ENCODE measurements at regions not wholly inside any gene's neighbourhood (a gene's known extent, or its start where the extent isn't known, plus 50 kb on each side); places are given as distances from the start of the nearest gene placed in this dataset.
"Not testable (repeated sequence)": the region's sequence is repeated elsewhere in the genome, so short reads cannot be mapped to it uniquely, and the experiment has no call there.

DNA sequence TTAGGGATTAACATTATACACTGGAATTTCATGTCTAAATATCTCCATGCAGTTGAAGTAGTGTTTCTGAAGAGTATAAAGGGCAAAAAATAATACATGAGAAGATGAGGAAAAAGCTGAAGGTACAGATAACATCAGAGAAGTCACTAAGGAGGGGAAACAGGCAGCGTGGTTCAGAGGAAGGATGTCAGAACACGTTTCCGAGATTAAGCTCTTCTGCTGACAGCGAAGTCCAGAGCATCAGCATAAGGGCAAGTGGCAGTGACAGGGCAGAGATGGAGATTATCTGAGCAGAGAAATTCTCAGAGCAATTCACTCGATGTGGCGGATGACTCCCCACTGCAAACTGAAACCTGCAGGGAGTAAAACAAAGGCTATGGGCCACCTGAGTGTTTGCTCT lies 443.2 kb upstream of the FRG1 start:
- DNase-seq, result no peak

DNA sequence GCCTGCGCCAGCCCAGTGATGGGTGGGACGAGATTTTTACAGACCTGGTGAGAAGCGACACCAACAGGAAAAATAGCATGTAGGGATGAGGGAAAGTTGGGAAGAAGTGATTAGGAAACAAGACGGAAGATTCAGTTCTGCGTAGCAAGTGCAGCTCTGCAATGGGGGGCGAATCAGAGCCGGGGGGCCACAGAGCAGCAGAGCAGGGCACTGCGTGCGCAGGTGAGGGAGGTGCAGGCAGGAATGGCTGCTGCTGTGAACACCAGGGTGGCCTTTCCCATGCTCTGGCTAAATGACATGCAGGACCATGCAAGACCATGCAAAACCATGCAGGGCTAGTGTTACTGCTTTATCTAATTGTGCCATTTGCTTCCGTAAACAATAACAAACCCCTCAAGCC lies 442.7 kb upstream of the FRG1 start:
- no peak for DNase-seq

DNA sequence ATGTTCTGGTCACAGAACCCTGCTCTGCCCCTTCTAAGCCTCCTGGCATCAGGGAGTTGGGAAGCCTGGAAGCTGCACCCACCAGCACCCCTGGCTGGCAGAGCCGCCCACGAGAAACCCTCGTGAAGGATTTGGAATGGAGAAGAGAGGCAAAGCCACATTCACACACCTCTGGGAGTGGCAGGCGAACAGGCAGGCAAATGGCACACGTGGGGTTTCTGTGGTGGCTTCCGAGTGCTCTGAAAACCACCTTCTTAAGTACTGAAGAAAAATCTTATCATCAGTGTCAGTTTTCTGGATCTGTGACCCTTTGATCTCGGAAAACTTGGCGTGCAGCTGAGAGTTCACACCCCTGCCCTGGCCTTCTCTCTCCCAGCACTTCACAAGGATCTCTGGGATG lies 442.2 kb upstream of the FRG1 start:
- DNase-seq, result no peak

DNA sequence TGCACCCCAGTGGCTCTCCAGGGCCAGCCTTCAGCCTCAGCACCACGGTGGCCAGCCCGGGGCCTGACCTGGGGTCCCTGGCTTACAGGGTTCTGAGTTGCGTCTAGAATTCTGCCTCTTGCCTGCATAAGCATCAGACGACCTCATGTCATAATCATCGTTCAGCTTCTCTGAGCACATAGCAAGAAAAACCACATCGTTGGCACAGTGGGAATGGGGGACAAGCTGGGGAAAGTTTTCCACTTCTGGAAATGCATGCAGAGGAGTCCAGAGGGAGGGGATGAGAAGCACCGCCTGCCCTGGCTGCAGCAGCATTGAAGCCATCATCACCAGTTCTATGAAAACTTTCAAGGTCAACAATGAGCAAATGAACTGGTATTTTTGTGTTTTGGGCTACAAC lies 441.0 kb upstream of the FRG1 start:
- DNase-seq, result no peak

DNA sequence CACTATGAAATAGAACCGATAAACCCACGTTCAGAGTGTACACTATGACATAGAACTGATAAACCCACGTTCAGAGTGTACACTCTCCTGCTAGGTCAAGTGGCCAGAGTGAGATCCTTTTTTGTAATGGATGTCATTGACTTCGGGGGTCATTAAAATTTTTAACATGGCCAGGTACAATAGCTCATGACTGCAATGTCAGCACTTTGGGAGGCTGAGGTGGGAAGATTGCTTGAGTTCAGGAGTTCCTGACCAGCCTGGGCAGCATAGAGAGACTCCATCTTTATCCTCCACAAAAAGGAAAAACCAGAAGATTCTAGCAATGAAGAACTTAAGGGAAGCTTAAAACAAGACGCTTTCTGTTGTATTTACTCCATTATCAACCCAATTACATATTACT lies 439.7 kb upstream of the FRG1 start:
- no peak for DNase-seq

DNA sequence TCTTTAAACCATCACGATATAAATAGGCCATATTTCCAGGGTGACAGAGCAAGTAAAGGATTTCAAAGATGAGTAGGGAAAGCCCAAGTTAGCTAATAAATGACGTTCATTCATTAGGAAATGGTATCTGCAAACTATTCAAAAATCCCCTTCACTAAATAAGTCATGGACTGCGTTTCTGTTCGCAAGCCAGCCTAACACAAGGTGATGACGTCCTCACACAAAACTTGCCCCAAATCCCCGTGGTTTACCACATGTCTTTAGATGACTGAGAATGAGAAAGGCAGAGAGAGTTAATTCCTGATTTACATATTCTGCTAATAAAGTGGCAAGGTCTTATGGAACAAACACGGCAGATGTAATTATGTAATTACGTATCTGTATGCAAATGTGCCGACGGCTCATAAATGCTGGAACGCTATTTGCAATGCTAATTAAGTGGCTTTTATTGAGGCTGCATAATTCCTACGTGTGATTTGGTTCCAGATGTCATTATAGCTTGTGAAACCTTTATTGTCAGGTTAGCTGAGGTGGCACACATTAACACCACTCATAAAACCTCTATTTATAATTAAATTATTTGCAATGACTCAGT lies 437.7 kb upstream of the FRG1 start:
- no peak for DNase-seq

DNA sequence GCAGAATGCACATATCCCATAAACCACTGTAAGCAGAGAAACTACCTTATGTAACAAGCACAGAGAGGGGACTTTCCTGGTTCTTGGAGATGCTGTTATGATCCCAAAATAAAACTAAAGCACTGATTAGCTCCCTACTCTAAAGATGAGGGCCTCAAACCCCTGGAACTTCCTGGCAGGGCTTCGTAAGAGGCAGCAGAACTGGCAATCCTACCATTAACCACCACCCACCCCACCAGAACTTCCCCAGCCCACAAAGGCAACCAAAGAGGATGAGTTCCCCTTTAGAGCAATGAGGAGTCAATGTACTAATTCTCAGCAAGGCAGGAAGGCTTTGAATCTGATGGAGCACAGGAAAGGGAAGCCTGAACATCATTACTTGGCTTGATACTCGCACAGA lies 436.5 kb upstream of the FRG1 start:
- no peak for DNase-seq

DNA sequence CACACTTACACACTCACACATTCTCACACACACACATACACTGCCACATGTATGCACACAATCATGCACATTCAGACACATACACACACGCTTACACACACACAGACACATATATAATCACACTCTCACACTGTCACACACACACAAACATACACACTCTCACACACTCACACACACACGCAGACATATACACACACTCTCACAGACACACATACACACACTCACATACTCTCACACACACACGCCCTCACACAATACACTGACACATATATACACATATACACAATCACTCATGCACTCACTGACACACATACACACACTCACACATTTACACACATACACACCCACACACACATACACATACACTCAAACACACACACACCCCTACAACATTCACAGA lies 435.3 kb upstream of the FRG1 start:
- DNase-seq, result no peak

DNA sequence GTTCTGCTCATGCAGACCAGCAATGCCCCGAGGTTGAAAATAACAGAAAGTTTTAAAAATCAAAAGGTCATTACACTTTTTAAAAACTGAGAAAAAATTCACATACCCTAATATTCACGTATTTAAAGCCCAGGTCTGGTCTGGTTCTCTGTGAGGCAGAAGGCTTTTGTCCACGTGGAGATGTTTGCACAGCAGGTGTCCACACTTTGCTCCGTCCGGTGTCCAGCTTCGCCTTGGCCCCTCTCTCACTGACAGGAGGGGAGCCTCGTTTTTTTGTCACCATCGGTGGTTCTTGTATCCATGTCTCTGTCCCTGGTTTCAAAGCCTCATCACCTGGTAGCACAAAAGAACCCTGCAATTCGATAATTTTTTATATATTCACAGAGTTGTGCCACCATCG lies 434.6 kb upstream of the FRG1 start:
- DNase-seq, result no peak

DNA sequence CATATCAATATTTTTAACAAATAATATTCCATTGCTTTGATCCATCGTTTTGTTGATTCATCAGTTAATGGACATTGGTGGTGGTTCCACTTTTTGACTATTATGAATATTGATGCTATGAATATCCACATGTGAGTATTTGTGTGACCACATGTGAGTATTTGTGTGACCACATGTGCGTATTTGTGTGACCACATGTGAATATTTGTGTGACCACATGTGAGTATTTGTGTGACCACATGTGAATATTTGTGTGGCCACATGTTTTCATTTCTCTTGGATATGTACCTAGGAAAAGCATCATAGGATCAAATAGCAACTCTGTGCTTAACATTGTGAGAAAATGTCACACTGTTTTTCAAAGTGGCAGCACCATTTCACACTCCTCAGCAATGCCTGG lies 433.6 kb upstream of the FRG1 start:
- no peak for DNase-seq

DNA sequence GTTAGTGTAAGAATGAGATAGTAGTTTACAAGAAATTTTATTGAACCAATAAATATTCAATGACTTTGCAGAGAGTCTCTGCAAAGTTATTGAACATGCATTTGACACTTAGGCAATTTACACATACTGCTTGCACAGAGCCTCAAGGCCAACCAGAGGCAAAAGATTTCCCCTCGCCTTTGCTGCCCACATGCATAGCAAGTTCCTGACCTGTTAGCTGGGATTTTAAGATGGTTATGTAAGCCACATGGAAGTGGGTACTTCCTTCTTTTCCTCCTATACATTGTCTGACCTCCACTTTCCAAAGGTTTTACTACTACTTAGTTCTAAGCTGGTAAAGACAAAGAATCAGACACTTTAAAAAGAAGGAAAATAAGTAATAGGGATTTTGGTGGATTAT lies 430.1 kb upstream of the FRG1 start:
- no peak for DNase-seq

DNA sequence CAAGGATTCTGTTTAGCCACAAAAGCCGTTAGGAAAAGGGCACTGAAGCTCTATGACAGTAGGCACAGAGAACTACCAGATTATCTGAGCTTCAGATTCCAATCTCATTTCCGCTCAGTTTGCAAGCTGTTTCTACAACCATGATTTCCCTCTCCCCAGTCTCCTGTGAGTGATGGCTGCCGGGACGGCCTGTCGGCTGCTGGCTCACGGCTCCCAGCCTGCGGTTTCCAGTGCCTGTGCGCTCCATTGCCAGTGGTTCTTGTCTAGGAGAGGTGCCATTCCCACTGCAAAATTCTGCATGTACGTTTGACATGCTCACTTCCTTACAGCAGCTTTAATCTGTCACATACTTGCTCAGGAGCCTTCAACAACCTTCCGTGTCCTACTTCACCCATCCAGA lies 429.1 kb upstream of the FRG1 start:
- DNase-seq, result no peak

DNA sequence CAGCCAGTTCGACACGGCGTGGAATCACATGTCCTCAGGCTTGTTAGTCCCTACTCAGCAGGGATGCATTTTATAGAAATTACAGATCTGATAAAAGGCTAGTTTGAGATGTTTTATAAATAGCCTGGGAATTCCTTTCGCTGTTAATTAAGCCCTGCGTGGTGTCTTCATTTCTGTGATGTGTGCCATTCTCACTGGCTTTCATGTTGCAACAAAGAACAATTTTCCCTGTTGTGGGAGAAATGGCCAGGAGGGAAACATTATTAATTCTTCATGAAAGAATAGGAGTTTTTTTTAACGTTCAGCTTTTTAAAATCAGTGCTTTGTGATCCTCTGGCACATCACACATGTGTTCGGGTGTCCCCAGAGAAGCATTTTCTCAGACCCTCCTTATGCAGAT lies 427.3 kb upstream of the FRG1 start:
- no peak for DNase-seq

DNA sequence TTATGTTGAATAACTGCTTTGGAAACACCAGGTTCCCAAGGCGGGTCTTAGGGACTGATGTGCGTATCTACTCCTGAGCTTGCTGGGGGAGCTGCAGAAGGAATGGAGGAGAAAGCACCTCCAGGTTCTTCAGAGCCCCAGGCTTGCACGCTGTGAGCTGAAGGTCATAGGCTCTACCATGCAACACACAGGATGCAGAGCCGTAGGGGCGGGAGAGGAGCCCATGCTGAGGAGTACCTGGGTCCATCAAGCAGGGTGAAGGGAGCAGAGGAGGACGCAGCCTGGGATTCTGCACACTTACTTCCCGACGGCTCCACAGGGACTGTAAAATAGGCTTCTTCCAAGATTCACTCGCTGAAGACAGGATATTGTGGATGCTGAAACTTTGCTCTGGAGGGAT lies 426.5 kb upstream of the FRG1 start:
- DNase-seq, result no peak

DNA sequence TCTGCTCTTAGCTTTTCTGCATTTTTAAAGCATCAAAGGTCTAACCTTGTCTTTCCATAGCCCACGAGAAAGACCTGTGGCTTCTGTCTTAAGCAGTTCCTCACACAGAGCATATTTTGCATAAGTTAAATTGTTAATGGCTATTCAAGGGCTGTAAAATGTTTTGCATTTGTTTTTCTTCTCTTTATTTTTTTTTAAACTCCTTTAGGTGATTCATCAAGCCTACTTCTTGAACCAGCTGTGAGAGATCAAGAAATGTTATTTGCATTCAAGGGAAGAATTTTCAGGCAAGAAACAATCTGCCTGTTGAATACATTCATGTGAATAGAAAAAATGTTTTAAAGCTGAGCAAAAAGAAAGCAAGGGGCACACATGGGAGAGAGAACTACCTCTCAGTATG lies 423.8 kb upstream of the FRG1 start:
- no peak for DNase-seq

DNA sequence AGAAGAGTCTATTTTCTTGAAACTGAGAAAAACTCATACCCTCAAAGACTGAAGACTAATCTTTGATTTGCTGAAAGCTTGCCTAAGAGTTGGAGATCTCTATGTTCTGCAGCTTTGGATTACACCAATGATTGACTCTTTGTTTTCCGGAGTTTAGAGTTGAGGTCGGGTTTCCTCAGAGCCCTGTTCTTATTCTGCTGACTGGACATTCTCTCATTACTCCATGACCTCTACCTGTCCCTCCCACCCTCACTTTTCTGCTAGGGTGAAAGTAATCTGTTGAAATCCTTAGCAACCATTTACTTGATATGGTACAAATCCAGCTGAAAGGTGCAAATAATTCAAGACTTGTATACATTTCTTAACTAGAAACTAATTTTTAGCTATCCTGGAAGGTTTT lies 421.5 kb upstream of the FRG1 start:
- DNase-seq, result no peak

DNA sequence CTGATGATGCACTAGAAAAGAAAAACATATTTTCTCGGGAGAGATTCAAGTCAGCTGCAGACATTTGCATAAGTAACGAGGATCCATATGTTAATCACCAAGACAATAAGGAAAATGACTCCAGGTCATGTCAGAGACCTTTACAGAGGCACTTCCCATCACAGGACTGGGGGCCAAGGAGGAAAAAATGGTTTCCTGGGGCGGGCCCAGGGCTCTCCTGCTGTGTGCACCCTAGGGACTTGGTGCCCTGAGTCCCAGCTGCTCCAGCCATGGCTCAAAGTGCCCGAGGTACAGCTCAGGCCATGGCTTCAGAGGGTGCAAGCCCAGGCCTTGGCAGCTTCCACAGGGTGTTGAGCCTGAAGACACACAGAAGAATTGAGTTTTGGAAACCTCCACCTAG lies 415.4 kb upstream of the FRG1 start:
- DNase-seq, result no peak

DNA sequence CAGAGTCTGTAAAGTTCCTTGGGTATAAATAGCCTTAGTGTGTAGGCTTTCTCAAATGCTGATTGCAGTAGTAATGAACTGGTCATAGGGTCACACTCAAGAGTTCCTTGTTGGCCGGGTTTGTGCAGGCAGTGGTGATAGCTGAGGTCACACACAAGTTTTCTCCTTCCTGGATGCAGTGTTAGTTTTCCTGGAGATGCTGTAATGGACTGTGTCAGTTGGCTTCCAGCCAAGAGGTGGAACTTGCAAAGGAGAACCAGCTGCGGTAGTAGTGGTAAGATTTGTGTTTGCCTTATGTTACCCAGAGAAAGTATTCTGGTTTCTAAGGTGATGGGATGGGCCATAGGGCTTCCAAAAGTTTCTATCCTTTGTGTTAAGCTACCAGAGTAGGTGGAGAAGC lies 409.8 kb upstream of the FRG1 start:
- DNase-seq, result no peak

DNA sequence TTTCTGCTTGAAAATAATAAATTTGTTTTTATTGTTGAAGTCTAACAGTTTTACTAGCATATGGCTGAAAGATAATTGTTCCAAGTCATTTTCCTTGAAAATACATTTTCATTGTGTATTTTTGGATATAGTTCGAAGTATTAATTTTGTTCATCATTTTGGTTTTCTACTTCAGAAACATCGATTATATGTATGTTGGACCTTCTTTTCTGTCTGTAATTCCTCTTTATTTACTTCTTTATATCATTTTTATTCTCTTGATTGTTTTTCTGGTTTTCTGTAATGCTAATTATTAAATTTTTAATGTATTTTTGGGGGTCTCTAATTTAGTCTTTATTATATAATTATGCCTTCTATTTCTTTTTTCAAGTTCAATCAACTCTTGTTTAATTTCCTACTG lies 407.1 kb upstream of the FRG1 start:
- DNase-seq, result no peak

DNA sequence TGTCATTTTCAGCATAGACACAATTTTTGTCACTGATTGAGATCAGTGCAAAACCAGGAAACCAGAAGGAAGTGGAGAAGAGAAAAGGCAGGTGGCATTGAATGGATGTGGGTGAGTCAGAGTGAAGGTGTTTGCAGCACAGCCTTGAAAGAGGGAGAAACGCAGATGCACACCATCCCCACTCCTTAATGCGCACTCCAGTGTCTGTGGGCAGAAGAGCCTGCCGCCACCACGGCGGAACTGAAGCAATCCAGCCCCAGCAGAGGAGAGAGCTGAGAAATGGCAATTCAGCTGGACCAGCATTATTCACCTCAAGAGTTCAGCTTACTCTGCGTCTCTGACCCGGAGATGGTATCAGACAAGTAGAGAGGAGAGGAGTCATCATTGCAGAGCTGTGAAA lies 393.1 kb upstream of the FRG1 start:
- no peak for DNase-seq

DNA sequence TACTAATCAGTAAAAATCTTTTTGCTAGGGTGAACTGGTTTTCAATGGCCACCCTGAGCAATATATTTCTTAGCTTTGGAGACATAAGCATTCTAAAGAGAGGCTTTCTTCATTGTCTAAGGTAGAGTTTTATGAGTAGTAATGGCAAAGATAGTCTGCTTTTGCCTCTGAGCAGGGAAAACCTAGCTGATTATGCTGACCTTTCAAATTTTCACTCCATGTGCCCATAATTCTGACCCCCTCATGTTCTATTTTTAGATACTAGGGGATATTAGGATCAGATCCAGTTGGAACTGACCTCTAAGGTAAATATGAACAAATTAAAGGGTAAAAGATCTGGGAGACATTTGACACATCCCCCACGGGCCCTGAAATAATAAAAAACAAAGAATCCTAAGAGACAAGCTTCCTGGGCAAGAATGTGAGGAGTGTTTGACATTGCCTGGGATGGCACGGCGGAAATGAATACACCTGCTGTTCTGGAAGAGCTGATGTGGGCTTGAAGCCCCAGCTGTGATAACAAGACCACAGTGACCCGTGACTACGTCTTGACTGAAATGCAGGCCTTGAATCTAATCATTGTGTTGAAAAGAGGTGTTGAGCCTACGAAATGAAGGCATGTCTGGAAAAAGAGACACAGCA lies 392.1 kb upstream of the FRG1 start:
- no peak for DNase-seq

DNA sequence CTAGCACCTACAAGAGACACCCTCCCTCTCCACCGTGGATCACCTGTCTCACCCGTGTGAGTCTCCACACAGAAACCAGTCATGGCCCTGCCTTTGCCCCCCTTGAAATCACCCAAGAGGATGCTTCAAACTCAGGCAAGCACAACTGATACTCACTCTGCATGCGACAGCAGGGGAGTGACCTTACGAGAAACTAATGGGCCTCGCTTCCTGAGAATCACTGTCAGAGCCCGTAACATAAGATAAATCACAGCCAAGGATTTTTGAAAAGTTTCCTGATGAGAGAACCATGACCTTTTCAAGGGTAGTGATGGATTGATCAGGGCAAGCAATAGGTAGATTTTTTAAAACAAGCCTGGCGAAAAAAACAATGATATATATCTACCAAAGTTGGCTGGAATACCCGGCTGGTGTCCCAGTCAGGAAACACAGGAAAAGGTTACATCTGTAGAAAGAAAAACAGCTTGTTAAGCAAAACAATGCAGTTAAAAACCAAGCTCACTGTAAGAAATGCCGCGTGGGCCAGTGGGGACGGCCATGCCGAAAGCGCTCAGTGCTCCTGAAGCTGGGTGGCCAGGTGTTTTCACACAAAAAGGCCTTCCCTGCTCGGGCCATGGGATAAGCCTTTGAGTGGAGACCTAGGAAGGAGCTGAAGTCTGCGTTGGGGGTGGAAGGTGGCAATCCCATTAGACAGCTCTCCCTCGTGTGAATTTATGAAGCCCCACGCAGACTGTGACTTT lies 388.6 kb upstream of the FRG1 start:
- not testable (repeated sequence) for DNase-seq

DNA sequence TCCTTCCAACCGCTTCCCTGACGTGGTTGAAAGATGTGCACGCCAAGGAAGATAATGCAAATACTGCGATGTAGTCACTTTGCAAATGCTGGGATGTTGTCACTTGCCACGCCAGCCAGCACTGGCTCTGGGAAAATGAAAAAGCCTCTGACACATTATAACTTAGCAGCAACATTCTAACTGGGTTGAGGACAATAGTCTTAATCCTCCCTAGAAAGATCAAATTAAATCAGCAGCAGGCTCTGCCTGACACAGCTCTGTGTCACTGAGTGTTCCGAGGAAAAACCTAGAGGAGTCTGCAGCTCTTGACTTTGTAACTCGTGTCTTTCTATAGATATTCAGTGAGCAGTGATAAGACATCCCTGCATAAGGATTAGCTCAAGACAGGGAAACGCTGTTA lies 380.1 kb upstream of the FRG1 start:
- DNase-seq, result not testable (repeated sequence)

DNA sequence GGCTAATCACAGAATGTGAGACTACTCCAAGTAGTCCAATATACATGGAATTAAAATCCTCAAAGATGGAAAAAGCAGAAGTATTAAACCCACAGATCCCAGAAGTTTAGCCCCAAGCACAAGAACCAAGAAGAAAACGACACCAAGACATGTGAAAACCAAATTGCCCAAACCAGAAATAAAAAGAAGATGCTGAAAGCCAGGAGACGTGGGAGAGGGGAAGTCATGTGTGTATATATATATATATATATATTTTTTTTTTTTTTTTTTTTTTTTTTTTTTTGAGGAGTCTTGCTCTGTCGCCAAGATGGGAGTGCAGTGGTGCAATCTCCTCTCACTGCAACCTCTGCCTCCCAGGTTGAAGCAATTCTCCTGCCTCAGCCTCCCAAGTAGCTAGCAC lies 376.9 kb upstream of the FRG1 start:
- not testable (repeated sequence) for DNase-seq

DNA sequence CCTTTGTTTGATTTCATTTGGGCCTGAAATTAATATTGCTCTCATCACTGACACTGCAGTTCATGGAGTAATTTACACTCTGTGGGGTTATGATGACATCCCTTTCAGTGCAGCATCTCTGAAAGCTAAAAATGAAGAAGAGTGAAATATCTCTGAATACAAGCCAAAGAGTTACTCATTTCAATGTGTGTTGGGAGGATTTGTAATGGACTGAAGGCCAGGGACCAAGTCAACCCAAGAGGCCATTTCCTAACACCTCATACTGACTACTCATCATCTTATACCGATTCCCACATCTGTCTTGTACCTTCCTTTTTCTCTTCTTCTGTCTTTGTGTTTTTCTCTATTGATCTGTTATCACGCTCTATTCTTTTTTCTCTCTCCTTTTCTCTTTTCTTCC lies 374.4 kb upstream of the FRG1 start:
- not testable (repeated sequence) for DNase-seq
